HG03095 (cell line): ENCODE measurements at regions not wholly inside any gene's neighbourhood (a gene's known extent, or its start where the extent isn't known, plus 50 kb on each side); places are given as distances from the start of the nearest gene placed in this dataset.
"Not testable (repeated sequence)": the region's sequence is repeated elsewhere in the genome, so short reads cannot be mapped to it uniquely, and the experiment has no call there.

Experiments used
- ATAC-seq: cut with Tn5 transposase; IDR thresholded peaks from one replicate; pipeline ENCODE4 v1.9.1; 2021; ENCODE audit warnings: moderate library complexity; ENCODE audit not compliant: unreplicated experiment

DNA sequence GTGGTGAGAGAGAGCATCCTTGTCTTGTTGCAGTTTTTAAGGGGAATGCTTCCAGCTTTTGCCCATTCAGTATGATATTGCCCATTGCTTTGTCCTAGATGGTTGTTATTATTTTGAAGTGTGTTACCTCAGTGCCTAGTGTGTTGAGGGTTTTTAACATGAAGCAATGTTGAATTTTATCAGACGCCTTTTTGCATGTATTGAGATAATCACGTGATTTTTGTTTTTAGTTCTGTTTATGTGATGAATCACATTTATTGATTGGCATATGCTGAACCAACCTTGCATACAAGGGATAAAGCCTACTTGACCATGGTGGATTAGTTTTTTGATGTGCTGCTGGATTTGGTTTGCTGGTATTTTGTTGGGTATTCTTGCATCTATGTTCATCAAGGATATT, 302.3 kb upstream of the G2E3 start:
- ATAC-seq: no peak

DNA sequence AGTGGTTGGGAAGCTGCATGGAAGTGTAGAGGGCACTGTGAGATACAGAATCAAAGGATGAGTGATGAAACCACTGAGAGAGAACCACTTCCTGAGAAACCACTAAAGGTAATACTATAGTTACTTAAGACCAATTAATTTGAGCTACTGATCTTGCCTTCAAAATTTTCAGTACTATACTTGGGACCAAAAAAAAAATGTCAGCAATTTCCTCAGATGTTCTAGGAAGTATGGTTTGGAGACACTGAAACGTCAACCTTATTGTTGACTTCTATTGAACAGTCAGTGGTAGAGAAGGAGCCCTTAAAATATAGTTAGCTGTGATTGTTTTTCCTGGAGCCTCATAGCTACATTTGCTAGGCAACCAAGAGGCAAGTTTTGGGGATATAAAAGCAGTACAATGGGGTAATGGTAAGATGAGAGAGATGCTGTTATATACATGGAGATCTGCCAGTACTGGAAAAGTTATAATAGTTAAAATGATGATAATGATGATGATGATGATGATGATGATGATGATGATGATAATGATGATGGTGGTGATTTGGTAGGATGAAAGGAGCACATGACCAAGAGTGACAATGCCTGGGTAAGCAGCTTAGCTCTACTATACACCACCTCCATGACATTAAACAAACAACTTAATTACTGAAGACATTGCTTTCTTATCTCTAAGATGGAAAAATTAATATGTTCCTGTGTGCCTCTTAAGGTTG, 300.9 kb upstream of the G2E3 start:
- ATAC-seq: no peak

DNA sequence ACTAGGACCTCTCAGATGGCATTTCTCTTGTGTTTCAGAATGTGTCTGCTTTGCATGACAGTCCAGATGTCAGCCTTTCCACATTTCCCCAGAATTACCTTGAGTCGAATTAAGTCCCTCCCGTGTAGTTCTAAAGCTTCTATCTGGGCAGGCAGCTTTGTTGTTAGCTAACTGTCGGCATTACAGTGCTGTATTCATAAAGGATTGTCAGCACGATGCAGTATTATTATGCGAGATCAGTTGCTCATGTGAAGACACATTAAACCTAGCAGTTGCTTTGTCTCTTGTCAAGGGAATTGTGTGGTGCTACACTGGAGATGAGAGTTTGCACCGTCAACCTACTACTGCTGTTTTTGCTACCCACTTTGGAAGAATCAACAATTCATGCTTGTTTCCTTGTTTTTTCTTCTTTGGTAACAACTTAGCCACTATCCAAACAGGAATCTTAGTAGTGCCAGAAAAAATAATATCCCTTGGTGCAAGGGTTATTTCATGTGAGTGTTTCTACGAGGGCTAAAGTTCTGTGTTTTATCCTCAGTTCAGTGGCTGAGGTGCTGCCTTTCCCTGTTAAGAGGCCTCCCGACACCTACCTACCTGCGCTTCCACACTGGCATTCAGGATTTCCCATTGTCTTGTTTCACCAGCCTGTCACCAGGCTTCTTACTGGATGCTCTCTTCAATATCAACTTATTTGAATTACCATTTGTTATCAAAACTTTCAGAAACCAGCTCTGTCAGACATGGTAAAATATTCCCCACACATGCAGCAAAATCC, 297.9 kb upstream of the G2E3 start:
- no peak for ATAC-seq

DNA sequence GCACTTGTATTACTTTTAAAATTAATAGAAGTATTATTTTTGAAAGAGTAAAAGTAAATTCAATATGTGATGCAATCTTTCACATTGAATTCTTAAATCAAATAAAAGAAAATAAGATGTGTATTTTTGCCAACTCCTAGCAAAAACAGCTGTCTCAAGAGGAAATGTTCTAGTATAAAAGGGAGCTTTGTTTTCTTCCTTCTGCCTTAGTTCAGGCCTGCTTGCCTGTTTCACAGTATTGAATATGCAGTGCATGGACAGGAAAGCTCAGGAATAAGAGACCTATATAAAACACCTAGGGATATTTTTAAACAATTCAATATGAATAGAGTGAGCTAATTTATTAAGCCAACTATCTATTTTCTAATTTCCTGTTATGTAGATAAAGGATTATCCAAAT, 294.8 kb upstream of the G2E3 start:
- no peak for ATAC-seq

DNA sequence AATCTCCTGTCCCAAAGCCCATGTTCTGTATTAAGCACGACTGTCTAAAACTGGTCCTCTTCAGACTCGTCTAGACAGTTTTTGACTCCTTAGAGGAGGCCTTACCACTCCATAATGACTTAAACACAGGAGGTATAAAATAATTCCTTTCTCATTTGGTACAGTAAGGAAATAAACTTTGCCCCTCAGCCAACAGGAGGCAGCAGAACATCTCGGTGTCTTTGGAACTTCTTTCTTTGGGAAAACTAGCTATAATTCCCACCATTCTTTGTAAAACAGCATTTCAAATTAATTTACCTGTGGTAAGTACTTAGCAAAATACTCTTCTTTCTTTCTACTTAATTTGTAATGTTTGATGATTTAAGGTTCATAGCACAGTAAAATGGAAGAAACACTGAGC, 292.7 kb upstream of the G2E3 start:
- ATAC-seq: no peak

DNA sequence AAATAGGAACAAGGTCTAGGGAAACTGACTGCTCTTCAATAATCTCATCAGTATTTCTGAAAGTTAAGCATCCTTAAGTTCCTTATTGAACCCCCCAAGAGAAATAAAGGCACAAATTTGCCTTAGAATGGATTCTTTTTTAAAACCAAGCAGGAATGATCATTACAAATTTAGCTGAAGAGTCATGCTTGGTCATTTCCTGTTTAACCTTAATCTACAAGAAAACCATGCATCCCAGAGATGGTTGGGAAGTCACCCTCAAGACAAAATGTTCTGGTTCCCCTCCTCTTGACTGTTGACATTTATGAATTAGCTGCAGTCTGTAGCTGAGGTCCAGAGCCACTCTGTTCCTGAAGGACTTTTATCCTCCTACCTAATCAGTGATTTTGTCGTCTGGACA, 291.8 kb upstream of the G2E3 start:
- ATAC-seq: no peak

DNA sequence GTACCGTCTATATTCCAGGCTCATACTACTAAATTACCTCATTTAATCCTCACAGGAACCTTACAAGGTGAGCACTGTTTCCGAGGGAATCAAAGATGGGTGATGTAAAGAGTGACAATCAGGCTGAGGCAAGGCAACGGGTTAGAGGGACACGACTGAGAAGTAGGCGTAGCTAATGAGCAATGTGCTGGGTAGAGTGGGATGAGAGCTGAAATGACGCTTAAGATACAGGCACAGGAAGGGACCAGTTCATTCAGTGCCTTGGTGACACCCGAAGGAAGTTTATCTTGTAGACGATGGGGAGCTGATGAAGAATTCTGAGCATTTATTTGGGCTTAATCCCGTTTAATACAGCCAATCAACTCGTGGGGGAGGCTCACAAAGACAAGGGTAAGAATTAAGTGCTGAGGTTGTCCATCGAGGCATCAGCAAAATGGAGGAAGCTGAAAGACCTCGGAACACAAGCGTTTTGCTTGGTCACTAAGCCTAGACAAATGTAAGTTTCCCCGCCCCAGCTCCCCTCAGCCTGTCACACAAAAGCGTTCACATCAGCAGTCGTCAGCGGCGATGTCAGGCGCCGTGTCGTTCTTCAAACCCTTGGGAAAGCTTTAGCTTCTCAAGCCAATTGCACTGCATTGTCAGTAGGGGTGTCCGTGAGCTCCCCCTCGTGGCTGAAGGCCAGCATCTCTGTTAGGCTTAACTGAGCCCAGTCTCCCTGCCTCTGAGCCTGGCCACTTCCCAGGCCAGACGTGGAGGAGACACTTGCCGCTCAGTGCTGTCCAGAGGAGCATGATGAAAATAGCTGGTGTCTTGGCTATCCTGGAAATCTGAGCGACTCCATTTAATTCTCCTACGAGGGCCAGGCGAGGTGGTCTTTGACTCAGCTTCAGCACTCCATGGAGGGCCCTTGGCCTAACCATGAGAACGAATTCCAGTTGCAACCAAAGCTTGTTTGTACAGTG, 288.5 kb upstream of the G2E3 start:
- peak; percentile 98 for ATAC-seq

DNA sequence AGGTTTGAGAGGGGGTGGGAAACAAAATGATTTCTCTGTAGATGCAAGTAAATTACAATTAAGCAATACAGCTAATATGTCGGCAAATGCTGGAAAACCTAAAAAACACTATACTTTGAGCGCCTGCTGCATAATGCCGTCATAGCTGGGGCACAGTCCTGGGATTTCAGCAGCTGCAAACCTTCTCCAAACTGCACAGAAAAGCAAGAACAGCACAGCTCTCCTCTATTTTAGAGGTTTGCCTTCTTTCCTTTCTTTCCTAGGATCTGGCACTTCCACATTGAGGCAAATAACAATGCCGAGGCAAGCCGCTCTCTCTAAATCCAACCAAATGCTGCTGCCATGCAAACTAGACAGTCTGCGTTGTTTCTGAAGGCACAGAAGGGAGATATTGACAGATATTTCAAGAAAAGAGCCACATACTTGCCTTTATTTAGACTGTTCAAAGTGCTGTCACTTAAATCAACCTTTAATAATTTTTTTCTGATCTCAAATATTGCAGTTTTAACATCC, 287.1 kb upstream of the G2E3 start:
- no peak for ATAC-seq

DNA sequence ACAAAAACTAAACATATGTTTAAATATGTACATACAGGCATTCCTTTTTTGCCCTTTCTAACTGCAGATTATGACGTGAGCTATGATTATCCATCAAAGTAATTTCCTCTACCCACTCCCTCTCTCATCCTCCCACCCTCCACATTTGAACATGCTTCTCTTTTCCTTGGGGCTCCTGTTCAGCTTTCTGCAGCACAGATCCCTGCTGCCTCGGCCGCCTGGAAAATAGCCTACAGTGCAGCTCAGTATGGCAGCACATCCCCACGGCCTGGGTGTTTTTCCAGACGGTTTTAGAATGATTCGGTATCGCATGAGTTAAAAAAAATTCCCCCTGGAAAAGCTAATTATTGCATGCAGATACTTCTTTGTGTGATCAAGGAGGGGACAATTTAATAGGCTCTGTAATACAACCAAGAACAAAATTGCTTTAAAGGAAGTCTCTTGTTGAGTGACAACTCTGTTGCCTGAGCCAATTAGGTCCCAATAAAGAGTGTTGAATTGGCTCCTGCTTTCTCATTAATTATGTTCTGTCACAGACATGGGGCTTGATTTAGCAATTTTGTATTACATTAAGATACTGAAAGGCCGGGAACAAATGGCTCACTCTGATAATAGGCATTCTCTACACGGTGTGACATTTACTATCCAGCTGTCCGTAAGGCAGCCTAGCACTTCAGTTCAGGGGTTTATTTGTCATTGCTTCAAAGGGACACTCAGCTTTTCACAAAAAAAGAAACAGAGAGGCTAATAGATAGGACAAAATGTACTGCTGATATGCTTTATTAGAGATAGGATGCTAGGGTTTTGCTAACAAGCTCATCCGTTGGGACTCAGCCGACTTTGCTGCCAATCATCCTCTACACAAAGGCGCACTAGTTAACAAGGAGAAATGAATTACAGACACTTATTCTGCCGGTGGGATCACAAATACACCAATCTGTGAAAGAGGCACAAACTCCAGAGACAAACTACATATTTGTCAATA, 285.8 kb upstream of the G2E3 start:
- ATAC-seq: no peak

DNA sequence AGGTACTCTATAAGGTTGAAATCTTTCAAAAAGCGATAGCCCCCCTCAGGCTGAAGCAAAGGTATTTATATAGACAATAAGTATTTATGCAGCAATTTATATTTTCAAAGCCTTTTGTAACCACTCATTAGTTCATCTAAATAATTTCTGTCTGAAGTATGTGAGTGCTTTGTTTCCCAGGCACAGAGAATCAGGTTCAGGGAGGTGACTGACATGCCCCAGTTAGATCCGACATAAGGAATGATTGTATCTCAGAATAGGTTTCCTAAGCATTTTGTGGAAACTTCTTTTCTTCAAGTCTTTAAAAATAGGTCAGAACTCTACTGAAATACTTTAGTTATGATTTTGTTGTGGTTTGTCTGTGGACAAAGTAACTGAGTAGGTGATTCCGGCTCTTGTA, 283.4 kb upstream of the G2E3 start:
- no peak for ATAC-seq

DNA sequence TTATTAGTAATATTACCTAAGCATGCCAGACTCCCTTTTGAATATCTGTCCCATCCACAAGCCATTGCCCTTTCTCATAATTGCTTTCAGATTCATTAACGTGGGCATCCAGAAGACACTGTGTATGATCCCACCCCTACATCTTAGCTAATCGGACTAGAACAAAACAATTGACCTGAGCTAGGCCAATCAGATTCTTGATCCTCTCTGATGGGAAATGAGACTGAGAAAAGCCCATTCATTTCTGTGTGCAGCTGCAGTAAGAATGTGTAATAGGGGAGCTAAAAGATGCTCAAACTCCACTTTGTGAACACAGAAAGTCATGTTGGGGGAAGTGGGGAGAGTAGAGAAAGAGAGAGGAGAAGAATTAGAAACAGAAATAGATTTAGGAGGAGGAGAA, 281.7 kb upstream of the G2E3 start:
- ATAC-seq: no peak

DNA sequence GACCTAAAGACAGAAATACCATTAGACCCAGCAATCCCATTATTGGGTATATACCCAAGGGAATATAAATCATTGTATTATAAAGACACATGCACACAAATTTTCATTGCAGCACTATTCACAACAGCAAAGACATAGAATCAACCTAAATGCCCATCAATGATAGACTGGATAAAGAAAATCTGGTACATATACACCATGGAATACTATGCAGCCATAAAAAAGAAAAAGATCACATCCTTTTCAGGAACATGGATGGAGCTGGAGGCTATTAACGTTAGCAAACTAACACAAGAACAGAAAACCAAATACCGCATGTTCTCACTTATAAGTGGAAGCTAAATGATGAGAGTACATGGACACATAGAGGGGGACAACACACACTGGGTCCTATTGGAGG, 280.1 kb upstream of the G2E3 start:
- not testable (repeated sequence) for ATAC-seq

DNA sequence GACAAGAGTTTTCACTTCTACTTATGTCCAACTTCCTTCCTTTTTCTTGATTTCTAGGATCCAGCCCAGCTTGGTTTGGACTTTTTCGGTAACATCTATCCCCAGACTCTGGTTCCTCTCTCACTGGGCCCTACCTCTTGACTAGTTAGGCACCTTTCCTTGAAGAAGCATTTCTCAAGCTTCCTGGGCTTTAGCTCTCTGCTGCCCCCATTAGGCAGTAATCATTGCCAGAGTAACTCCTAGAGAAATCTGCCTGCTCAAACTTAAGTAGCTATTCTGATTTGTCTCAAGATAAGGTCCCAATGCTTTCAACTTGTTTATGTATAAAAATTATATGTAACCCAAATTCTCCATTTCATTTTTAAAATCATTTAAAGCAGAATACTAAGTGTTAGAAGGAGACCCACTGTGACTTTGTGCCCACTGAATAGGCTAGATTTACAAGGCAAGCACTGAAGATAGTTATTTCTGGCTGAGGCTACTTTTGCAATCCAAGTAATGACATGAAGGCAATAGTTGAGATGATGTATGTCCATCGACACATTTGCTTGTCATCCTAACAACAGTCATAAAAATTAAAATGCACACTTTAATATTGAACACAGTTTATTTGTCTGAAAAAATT, 275.0 kb upstream of the G2E3 start:
- ATAC-seq: no peak

DNA sequence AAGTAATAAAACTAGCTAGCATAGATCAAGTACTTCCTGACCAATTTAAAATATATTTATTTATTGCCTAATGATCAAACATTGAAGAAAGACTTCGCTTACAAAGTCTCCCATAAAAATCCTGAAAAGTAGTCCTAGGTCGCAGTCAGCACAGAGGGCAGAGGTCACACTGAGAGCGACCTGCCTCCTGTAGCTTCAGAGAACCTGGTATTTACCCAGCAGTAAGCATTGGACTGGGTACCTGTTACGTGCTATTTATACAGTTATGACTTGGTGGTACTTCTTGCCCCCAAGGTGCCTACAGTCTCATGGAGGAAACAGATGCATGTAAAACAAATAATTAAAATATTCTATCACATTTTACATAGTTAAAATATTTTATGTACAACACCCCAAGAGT, 274.1 kb upstream of the G2E3 start:
- ATAC-seq: no peak

DNA sequence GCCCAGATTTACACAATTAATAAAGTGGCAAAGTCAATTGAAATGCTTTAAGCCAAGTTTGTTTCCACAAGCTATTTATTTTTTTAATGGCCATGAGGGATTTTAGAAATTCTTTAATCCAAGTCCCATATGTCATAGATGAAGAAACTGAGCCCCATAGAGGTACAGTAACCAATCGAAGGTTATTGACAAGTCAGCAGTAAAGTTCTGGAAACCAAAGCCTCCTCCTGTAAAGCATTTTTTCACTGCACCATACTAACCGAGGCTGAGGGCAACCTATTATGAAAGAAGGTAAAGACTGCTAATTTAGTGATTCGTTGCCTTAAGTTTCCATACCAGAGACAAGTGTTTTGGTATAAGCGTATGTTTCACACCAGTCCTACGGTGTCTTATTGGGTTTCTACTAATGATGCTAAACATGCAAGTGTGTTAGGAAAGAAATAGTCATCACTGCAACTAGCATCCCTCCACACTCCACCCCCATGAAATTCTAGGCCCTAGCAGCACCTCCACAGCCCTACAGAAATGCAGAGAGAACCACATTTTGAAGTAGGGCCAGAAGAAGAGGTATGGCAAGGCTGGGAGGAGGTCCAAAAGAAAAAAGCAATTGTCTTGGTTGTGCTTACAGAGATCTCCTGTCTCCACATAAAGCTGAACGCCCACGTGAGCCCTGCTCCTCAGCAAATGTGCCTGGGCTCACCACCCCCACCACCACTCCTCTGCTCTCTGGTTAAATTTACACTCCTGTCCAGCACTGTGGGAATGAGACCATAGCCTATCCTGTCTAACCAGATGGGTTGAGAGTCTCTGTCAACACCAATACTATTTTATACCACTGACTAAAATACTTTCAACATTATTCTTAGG, 271.1 kb upstream of the G2E3 start:
- ATAC-seq: no peak

DNA sequence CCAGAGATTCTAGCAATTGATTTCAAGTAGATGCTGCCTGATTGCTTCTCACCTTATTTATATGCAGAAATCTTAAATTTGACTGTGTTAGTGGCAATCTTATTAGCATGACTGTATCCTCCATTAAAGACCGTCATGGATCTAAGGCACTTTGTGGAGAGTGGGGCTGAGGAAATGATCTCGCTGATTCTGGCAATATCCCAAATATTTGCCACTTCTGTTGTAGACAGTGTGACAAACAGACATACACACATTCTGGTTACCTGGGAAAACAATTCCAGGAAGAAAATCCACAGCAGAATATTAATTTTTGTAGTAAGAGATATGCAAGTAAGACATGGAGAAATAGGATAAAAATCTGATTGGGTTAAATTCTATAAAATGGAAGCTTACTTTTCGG, 269.0 kb upstream of the G2E3 start:
- no peak for ATAC-seq

DNA sequence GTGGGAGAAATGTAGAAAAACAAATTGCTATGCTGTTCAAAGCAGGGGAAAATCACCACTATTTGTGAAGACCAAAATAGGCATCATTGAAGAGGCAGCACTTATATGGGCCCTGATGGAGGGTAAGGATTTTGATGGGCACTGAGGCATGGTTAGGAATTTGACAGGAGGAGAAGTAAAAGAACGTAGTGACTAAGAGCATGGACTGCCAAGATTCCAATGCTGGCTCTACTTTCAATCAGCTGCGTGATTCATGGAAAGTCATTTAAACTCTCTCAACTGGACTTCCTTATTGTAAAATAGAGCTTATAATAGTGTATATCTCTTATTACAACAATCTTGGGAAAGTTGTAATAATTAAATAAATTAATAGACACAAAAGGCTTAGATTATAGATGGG, 267.7 kb upstream of the G2E3 start:
- ATAC-seq: no peak

DNA sequence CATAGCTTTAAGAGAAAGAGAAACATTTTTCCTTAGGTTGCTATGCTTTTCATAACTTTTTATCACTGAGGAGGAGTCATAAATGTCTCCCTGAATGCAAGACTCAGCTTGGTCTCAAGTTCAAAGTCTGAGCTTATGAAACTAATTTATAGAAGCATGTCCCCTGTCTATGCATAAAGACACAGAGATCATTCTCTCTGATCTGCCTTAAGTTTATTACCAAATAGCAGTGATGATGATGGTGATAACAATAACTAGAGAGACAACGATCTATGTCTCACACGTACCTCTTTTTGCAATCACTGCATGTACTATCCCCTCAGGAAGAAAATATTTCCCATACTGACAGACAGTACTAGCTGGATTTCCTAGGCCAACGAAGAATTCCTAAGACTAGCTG, 266.4 kb upstream of the G2E3 start:
- no peak for ATAC-seq

DNA sequence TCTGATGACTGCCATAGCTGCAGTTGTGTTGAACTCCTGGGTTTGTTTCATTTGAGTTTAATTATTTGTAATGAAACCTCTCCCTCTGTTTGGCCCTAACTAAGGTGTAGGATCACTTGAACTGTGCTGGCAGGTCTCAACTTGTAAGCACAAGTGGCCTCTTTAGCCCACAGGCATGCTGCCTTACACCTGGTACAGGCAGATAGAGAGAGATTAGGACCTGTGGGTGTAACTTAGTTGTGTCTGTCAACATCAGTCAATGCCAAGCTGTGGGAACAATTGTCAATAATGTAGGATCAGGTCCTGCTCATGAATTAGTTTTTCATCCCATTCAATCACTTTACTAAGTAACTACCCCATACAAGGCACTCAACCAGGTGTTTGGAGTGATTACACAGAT, 263.0 kb upstream of the G2E3 start:
- no peak for ATAC-seq
